ENCODE measurements at regions not wholly inside any gene's neighbourhood (a gene's known extent, or its start where the extent isn't known, plus 50 kb on each side); places are given as distances from the start of the nearest gene placed in this dataset.

- ATAC-seq (ENCODE audit: low FRiP score), result no peak
- no peak for DNase-seq (ENCODE audit: low spot score)
Measured at GRCh38 chr20:51899674-51900073, 97.4 kb upstream of the SALL4 start.

GRCh38 chr20:51898788-51899187 is 96.5 kb upstream of the SALL4 start:
- no peak for TF ChIP-seq CTCF (IDR thresholded peaks at IDR 0.05)
- no peak for DNase-seq (ENCODE audit: low spot score)
- ATAC-seq (ENCODE audit: low FRiP score), result no peak

More at GRCh38 chr20:51899674-51900073, 97.4 kb upstream of the SALL4 start:
- no peak for TF ChIP-seq CTCF (IDR thresholded peaks at IDR 0.05)

- DNase-seq (ENCODE audit: low spot score) (no peak), ATAC-seq (ENCODE audit: low FRiP score) (no peak)
- no peak for TF ChIP-seq CTCF (IDR thresholded peaks at IDR 0.05)
Measured at GRCh38 chr20:51894619-51895018, 92.3 kb upstream of the SALL4 start.

GRCh38 chr20:51894201-51894600 is 91.9 kb upstream of the SALL4 start:
- no peak for DNase-seq (ENCODE audit: low spot score)
- no peak for ATAC-seq (ENCODE audit: low FRiP score)
- TF ChIP-seq CTCF (IDR thresholded peaks at IDR 0.05), result no peak

DNA sequence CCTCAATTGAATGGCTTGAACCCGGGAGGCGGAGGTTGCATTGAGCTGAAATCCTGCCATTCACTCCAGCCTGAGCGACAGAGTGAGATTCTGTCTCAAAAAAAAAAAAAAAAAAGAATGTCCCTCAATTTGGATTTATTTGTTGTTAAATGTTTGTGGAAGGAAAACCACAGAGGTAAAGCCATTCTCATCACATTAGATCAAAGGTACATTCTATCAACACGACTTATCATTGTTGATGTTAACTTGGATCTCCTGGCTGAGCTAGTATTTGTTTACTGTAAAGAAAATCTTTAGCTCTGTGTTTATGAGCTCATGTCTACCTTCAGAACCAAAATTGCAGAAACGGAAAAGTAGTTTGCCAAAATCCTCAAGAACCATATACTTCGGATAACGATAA is 91.4 kb upstream of the SALL4 start:
- ATAC-seq (ENCODE audit: low FRiP score), result no peak
- no peak for TF ChIP-seq CTCF (IDR thresholded peaks at IDR 0.05)
- DNase-seq (ENCODE audit: low spot score), result no peak

DNA sequence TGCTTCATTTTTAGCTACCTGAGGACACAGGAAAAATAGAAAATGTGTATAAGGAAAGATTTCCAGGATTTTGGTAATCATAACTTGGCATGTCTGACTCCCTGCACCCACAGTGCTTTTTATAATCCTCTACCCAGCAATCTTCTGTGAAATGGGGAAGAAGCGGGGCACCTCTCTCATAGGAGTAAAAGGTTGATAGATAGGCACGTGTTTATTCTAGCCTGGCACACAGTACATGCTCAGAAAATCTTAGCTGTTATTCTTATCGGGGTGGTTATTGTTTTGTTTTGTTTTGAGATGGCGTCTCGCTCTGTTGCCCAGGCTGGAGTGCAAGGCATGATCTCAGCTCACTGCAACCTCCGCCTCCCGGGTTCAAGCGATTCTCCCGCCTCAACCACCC is 87.7 kb upstream of the SALL4 start:
- no peak for TF ChIP-seq CTCF (IDR thresholded peaks at IDR 0.05)
- DNase-seq (ENCODE audit: low spot score), result no peak
- ATAC-seq (ENCODE audit: low FRiP score), result no peak

DNA sequence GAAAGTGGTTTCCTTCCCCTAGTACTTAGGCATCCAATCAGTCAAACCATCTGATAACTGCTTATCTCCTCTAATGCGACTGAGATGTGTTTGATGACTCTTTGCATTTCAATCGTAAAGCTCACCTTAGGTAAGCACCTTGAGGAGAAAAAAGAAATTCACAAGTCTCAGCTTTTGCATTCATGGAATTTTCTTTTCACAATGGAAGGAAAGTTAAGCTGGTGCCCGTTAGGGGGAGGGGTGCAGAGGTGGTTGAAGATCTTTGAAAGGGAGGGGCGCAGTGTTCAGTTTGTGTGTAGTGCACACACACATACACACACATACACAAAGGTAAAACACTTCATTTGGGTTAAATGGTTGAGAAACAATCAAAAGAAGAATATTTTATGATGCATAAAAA is 87.1 kb upstream of the SALL4 start:
- TF ChIP-seq CTCF (IDR thresholded peaks at IDR 0.05), result no peak
- ATAC-seq (ENCODE audit: low FRiP score) (no peak), DNase-seq (ENCODE audit: low spot score) (no peak)
